Neural progenitor cell (in vitro differentiated cells): ENCODE measurements at regions not wholly inside any gene's neighbourhood (a gene's known extent, or its start where the extent isn't known, plus 50 kb on each side); places are given as distances from the start of the nearest gene placed in this dataset.
"Not testable (repeated sequence)": the region's sequence is repeated elsewhere in the genome, so short reads cannot be mapped to it uniquely, and the experiment has no call there.

Experiments
- DNase-seq: peaks from one replicate; pipeline ENCODE4 v3.0.0-alpha.2; 2016; ENCODE audit warnings: low spot score
- H2AFZ ChIP-seq: fragments of 200-600 bp; sonication (generic); replicated peaks from 2 replicates; pipeline ENCODE4 v1.6.1; 2016; ENCODE audit warnings: antibody characterized with exemption
- H3F3A ChIP-seq: fragments of 200-600 bp; sonication (generic); 2 replicates; pipeline ENCODE4 v1.6.1; 2016; ENCODE audit warnings: antibody characterized with exemption, low read depth
- H3K27ac ChIP-seq: fragments of 200-600 bp; sonication (generic); 2 replicates; pipeline ENCODE4 v1.5.1; 2016; ENCODE audit warnings: mild to moderate bottlenecking
- H3K27me3 ChIP-seq: fragments of 200-600 bp; sonication (generic); 2 replicates; pipeline ENCODE4 v1.6.1; 2016; ENCODE audit warnings: mild to moderate bottlenecking, moderate library complexity
- H3K36me3 ChIP-seq: fragments of 200-600 bp; sonication (generic); 2 replicates; pipeline ENCODE4 v1.5.1; 2016
- H3K4me1 ChIP-seq: fragments of 200-600 bp; sonication (generic); 2 replicates; pipeline ENCODE4 v1.6.1; 2016; ENCODE audit warnings: mixed run types
- H3K4me2 ChIP-seq: fragments of 200-600 bp; sonication (generic); 2 replicates; pipeline ENCODE4 v1.6.1; 2016
- H3K4me3 ChIP-seq: fragments of 200-600 bp; sonication (generic); 2 replicates; pipeline ENCODE4 v1.5.1; 2016
- H3K79me2 ChIP-seq: fragments of 200-600 bp; sonication (generic); 2 replicates; pipeline ENCODE4 v1.6.1; 2016; ENCODE audit warnings: low read depth
- H3K9ac ChIP-seq: fragments of 200-600 bp; sonication (generic); 2 replicates; pipeline ENCODE4 v1.6.1; 2016
- H3K9me3 ChIP-seq: fragments of 200-600 bp; sonication (generic); 2 replicates; pipeline ENCODE4 v1.5.1; 2016; ENCODE audit warnings: low read depth
- H4K20me1 ChIP-seq: fragments of 200-600 bp; sonication (generic); 2 replicates; pipeline ENCODE4 v1.6.1; 2016; ENCODE audit warnings: low read depth
- H3K27ac Mint-ChIP-seq: 3 replicates; pipeline ENCODE4 v1.8.0; 2021; ENCODE audit warnings: mixed read lengths
- H3K27me3 Mint-ChIP-seq: 2 replicates; pipeline ENCODE4 v1.8.0; 2022; ENCODE audit warnings: low read depth, mild to moderate bottlenecking, inconsistent platforms, moderate library complexity, mixed read lengths; ENCODE audit not compliant: insufficient read depth
- H3K36me3 Mint-ChIP-seq: 3 replicates; pipeline ENCODE4 v1.8.0; 2021; ENCODE audit warnings: mixed read lengths
- H3K4me1 Mint-ChIP-seq: 3 replicates; pipeline ENCODE4 v1.8.0; 2021; ENCODE audit warnings: mixed read lengths
- H3K4me3 Mint-ChIP-seq: 3 replicates; pipeline ENCODE4 v1.8.0; 2021; ENCODE audit warnings: mild to moderate bottlenecking, moderate library complexity, mixed read lengths
- H3K9me3 Mint-ChIP-seq: 3 replicates; pipeline ENCODE4 v1.8.0; 2020; ENCODE audit warnings: mixed read lengths
- EZH2 ChIP-seq: fragments of 200-600 bp; sonication (generic); IDR thresholded peaks from 2 replicates; pipeline ENCODE4 v1.6.1; 2017; ENCODE audit warnings: antibody characterized with exemption, mild to moderate bottlenecking, moderate library complexity
- EZH2phosphoT487 ChIP-seq: fragments of 200-600 bp; sonication (generic); IDR thresholded peaks from 2 replicates; pipeline ENCODE4 v1.6.1; 2017; ENCODE audit warnings: antibody characterized with exemption
- TF ChIP-seq, protein P1 (sequence below): fragments of 200-600 bp; sonication (generic); IDR thresholded peaks from 2 replicates; pipeline ENCODE4 v1.5.1; 2017; ENCODE audit warnings: antibody characterized with exemption, mild to moderate bottlenecking

- Histone ChIP-seq H2AFZ (no peak overlapping the region), H3K9me3 (no peaks in the 10 kb centered on the region), H3K4me1 (no peaks in the 10 kb centered on the region), H3K4me3 (no peak overlapping the region), H3K36me3 (no peaks in the 10 kb centered on the region), H3K27me3 (no peaks in the 10 kb centered on the region), H4K20me1 (no peaks in the 10 kb centered on the region), H3K9ac (no peak overlapping the region), H3K79me2 (no peaks in the 10 kb centered on the region), H3K4me2 (no peak overlapping the region), H3K27ac (no peak overlapping the region), H3F3A (no peaks in the 10 kb centered on the region)
- DNase-seq = no peak
- H3K4me1 Mint-ChIP-seq = no peaks in the 10 kb centered on the region
- H3K9me3 Mint-ChIP-seq = no peaks in the 10 kb centered on the region
- no peak overlapping the region for H3K4me3 Mint-ChIP-seq
- H3K36me3 Mint-ChIP-seq = no peaks in the 10 kb centered on the region
- no peak overlapping the region for H3K27ac Mint-ChIP-seq
- TF ChIP-seq, protein P1, sequence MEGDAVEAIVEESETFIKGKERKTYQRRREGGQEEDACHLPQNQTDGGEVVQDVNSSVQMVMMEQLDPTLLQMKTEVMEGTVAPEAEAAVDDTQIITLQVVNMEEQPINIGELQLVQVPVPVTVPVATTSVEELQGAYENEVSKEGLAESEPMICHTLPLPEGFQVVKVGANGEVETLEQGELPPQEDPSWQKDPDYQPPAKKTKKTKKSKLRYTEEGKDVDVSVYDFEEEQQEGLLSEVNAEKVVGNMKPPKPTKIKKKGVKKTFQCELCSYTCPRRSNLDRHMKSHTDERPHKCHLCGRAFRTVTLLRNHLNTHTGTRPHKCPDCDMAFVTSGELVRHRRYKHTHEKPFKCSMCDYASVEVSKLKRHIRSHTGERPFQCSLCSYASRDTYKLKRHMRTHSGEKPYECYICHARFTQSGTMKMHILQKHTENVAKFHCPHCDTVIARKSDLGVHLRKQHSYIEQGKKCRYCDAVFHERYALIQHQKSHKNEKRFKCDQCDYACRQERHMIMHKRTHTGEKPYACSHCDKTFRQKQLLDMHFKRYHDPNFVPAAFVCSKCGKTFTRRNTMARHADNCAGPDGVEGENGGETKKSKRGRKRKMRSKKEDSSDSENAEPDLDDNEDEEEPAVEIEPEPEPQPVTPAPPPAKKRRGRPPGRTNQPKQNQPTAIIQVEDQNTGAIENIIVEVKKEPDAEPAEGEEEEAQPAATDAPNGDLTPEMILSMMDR = no peak
- no peak for TF ChIP-seq EZH2
- no peak for TF ChIP-seq EZH2phosphoT487
- peaks cover 2% of the 10 kb centered on the region for H3K27me3 Mint-ChIP-seq
Observed at GRCh38 chr5:60457233-60457632, 242.7 kb downstream of the DEPDC1B start.

- H3K36me3 ChIP-seq = no peaks in the 10 kb centered on the region
- Mint-ChIP-seq H3K27me3 (peaks cover 2% of the 10 kb centered on the region), H3K27ac (no peak overlapping the region), H3K4me3 (no peak overlapping the region), H3K36me3 (no peaks in the 10 kb centered on the region), H3K9me3 (no peaks in the 10 kb centered on the region), H3K4me1 (no peaks in the 10 kb centered on the region)
- no peaks in the 10 kb centered on the region for H3K9me3 ChIP-seq
- no peak for TF ChIP-seq EZH2phosphoT487
- TF ChIP-seq, protein P1 = no peak
- TF ChIP-seq EZH2 = no peak
- H3K4me3 ChIP-seq = no peak overlapping the region
- H3K4me2 ChIP-seq = no peak overlapping the region
- no peak for DNase-seq
- no peak overlapping the region for H3K9ac ChIP-seq
- no peak overlapping the region for H2AFZ ChIP-seq
- no peaks in the 10 kb centered on the region for H4K20me1 ChIP-seq
- H3F3A ChIP-seq = no peaks in the 10 kb centered on the region
- no peaks in the 10 kb centered on the region for H3K4me1 ChIP-seq
- no peak overlapping the region for H3K27ac ChIP-seq
- H3K79me2 ChIP-seq = no peaks in the 10 kb centered on the region
- H3K27me3 ChIP-seq = no peaks in the 10 kb centered on the region
Observed at GRCh38 chr5:60455589-60455988, 244.4 kb downstream of the DEPDC1B start.

DNA sequence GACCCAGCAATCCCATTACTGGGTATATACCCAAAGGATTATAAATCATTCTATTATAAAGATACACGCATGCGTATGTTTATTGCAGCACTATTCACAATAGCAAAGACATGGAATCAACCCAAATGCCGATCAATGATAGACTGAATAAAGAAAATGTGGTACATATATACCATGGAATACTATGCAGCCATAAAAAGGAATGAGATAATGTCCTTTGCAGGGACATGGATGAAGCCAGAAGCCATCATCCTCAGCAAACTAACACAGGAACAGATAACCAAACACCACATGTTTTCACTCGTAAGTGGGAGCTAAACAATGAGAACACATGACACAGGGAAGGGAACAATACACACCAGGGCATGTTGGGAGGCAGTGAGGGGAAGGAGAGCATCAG is 245.7 kb downstream of the DEPDC1B start:
- DNase-seq = not testable (repeated sequence)

GRCh38 chr5:60453186-60453976 is 246.6 kb downstream of the DEPDC1B start:
- H3K4me3 ChIP-seq = no peak overlapping the region
- H3K36me3 ChIP-seq = no peaks in the 10 kb centered on the region
- no peaks in the 10 kb centered on the region for H3K9me3 ChIP-seq
- Mint-ChIP-seq H3K4me3 (no peak overlapping the region), H3K36me3 (no peaks in the 10 kb centered on the region), H3K27ac (no peak overlapping the region), H3K4me1 (peaks cover 2% of the 10 kb centered on the region), H3K9me3 (no peaks in the 10 kb centered on the region), H3K27me3 (peaks cover 2% of the 10 kb centered on the region)
- H3K79me2 ChIP-seq = no peaks in the 10 kb centered on the region
- no peak overlapping the region for H3K4me2 ChIP-seq
- no peak overlapping the region for H3K27ac ChIP-seq
- H2AFZ ChIP-seq = no peak overlapping the region
- no peak for DNase-seq
- no peaks in the 10 kb centered on the region for H4K20me1 ChIP-seq
- H3K27me3 ChIP-seq = no peaks in the 10 kb centered on the region
- no peaks in the 10 kb centered on the region for H3F3A ChIP-seq
- TF ChIP-seq EZH2 (no peak), EZH2phosphoT487 (no peak)
- TF ChIP-seq, protein P1 = no peak
- no peaks in the 10 kb centered on the region for H3K4me1 ChIP-seq
- no peak overlapping the region for H3K9ac ChIP-seq

More for the DNA sequence above, 245.7 kb downstream of the DEPDC1B start:
- not testable (repeated sequence) for H3K79me2 ChIP-seq, H3K36me3 Mint-ChIP-seq, H3K9ac ChIP-seq, H3K4me3 ChIP-seq, H3K27ac Mint-ChIP-seq, H3K4me1 ChIP-seq, H2AFZ ChIP-seq, H3F3A ChIP-seq, H3K27ac ChIP-seq, H3K27me3 ChIP-seq, H3K9me3 ChIP-seq, H3K36me3 ChIP-seq, H3K4me3 Mint-ChIP-seq, H3K27me3 Mint-ChIP-seq, H3K4me1 Mint-ChIP-seq, H4K20me1 ChIP-seq, H3K4me2 ChIP-seq, H3K9me3 Mint-ChIP-seq
